Prostate gland (tissue), 2 donors: ENCODE measurements at regions not wholly inside any gene's neighbourhood (a gene's known extent, or its start where the extent isn't known, plus 50 kb on each side); places are given as distances from the start of the nearest gene placed in this dataset.

Source experiments
- DNase-seq: peaks from one replicate; pipeline ENCODE4 v3.0.0-alpha.2; 2019; ENCODE audit warnings: low spot score
- H3K27ac ChIP-seq, 2 donors: fragments of 200-600 bp; sonication (generic); 2 replicates each; pipeline ENCODE4 v1.5.1; 2017 to 2019
- H3K27me3 ChIP-seq: fragments of 200-600 bp; sonication (generic); replicated peaks from 2 replicates; pipeline ENCODE4 v1.5.1; 2019; ENCODE audit not compliant: insufficient read depth
- H3K36me3 ChIP-seq, 2 donors: fragments of 200-600 bp; sonication (generic); 1 replicate in 1 of 2; 2 replicates in 1 of 2; pipeline versions ENCODE4 v1.5.1 to v1.8.1; 2017 to 2019
- H3K4me1 ChIP-seq: fragments of 200-600 bp; sonication (generic); replicated peaks from 2 replicates; pipeline ENCODE4 v1.5.1; 2019
- H3K4me3 ChIP-seq, 2 donors: fragments of 200-600 bp; sonication (generic); 2 replicates each; pipeline ENCODE4 v1.5.1; 2017 to 2019
- H3K9me3 ChIP-seq: fragments of 200-600 bp; sonication (generic); 2 replicates; pipeline ENCODE4 v1.5.1; 2017
- CTCF ChIP-seq, 4 experiments: fragments of 200-600 bp in 2 of 4; fragments of 450-650 bp in 2 of 4; sonication (generic) in 2 of 4; IDR thresholded peaks; 1 replicate in 3 of 4; 2 replicates in 1 of 4; pipeline ENCODE4 v1.5.1; 2016 to 2019; ENCODE audit warnings: antibody characterized with exemption in 4 of 4, mild to moderate bottlenecking in 2 of 4, moderate library complexity in 2 of 4
- POLR2A ChIP-seq: fragments of 450-650 bp; IDR thresholded peaks from one replicate; pipeline ENCODE4 v1.6.1; 2016; ENCODE audit warnings: antibody characterized with exemption, mild to moderate bottlenecking
- POLR2AphosphoS5 ChIP-seq: sonication (generic); formaldehyde crosslinking; IDR thresholded peaks from one replicate; pipeline ENCODE4 v1.6.1; 2017; ENCODE audit warnings: antibody characterized with exemption
- WGBS: methylation state at CpG from one replicate; pipeline ENCODE4 v1.1.5; 2018; 5-methylcytosine and 5-hydroxymethylcytosine counted together
- intact Hi-C: fragments of 100-400 bp; cut with DNase I; formaldehyde crosslinking; loops from one replicate; pipeline ENCODE4 v1.14.2; 2022

DNA sequence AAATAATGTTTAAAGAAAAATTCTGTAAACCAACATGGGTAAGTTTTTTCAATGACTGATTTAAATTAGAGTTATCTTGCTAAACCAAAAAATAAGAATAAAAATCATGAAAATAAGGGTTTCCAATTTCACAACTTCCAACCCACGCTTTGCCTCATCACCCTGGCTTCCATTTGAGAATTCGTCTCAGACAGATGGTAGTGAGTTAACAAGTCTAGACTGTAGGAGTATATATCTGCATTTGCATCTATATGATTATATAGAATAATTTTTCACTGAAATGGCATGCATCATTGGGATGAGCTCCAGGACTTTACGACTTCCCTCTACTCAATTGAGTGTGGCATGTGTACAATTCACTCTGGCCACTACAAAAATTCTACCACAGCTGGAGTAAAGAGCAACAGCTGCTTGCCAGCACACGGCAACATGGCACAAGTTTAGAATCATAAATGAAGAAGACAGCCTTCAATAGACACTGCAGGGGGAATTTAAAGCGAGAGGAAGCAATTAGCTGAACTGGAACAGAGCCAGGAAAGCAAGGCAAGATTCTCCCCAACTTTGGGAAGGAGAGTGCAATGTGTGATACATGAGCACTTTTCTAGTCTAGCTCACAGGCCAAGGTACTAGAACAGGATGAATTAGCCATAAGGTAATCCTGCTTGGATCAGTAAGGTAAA, 1673.5 kb upstream of the CELF4 start:
- Histone ChIP-seq H3K36me3 (no peaks in the 10 kb centered on the region), H3K27ac (no peak overlapping the region), H3K4me3 (no peak overlapping the region), H3K9me3 (no peaks in the 10 kb centered on the region), H3K27me3 (no peaks in the 10 kb centered on the region), H3K4me1 (no peaks in the 10 kb centered on the region)
- no peak for DNase-seq
- 68% methylated on average over 5 of the region's 5 CpGs for WGBS
- TF ChIP-seq POLR2A (no peak), POLR2AphosphoS5 (no peak), CTCF (IDR thresholded peaks at IDR 0.05) (no peak)
- intact Hi-C loops, result no loop called here

GRCh38 chr18:39235118-39235719, 1669.6 kb upstream of the CELF4 start:
- intact Hi-C loops, result no loop called here

DNA sequence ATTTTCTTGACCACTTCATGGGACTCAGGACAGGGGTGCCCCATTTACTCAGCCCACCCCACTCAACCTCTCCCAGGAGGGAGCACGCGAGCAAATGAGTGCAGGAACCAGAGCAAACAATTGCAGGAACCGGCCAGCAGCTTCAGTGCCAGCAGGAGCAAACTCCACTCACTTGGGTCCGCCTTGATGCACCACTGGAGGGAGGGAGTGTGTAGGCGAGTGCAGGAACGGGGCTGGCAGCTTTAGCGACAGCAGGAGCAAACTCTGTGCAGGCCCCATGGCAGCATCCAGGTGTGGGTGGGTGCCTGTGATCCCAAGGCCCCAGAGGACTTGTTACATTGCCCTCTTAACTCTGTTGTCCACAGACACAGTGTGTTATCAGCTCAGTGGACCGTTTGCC, 1667.3 kb upstream of the CELF4 start:
- Histone ChIP-seq H3K4me3 (no peak overlapping the region), H3K4me1 (no peaks in the 10 kb centered on the region), H3K27me3 (no peaks in the 10 kb centered on the region), H3K9me3 (no peaks in the 10 kb centered on the region), H3K27ac (no peak overlapping the region), H3K36me3 (no peaks in the 10 kb centered on the region)
- DNase-seq, result no peak
- TF ChIP-seq POLR2AphosphoS5, result no peak
- TF ChIP-seq CTCF (IDR thresholded peaks at IDR 0.05), result no peak
- TF ChIP-seq POLR2A, result no peak
- WGBS, result 80% methylated on average over 8 of the region's 8 CpGs
- intact Hi-C loops, result no loop called here

More at GRCh38 chr18:39235118-39235719, 1669.6 kb upstream of the CELF4 start:
- no peaks in the 10 kb centered on the region for H3K36me3 ChIP-seq
- H3K27me3 ChIP-seq, result no peaks in the 10 kb centered on the region
- H3K9me3 ChIP-seq, result no peaks in the 10 kb centered on the region
- H3K4me3 ChIP-seq, result no peak overlapping the region
- no peak for TF ChIP-seq POLR2AphosphoS5
- TF ChIP-seq POLR2A, result no peak
- no peak for TF ChIP-seq CTCF (IDR thresholded peaks at IDR 0.05)
- no peak for DNase-seq
- 98% methylated on average over 16 of the region's 19 CpGs for WGBS
- no peaks in the 10 kb centered on the region for H3K4me1 ChIP-seq
- no peak overlapping the region for H3K27ac ChIP-seq

DNA sequence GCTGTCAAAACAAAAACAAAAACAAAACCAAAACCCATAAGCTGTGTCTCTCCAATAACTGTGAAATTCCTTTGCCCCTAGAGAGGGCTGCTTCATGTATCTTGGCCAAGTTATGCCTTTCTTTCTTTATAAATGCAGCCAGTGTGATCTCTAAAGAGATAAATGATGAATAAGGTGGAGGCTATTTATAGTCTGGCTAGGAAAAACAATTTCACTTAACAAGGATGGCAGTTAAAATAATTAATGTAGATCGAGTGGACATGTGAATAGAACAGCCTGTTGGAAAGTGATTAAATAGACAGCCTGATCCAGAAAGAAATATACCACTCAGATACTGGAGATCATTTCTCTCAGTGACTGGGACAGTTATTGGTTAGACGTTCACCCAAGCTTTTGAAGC, 1666.9 kb upstream of the CELF4 start:
- no peak for TF ChIP-seq CTCF (IDR thresholded peaks at IDR 0.05)
- no peak for TF ChIP-seq POLR2AphosphoS5
- TF ChIP-seq POLR2A, result no peak
- DNase-seq, result no peak
- WGBS, result 14% methylated on average over 2 of the region's 2 CpGs
- intact Hi-C loops, result no loop called here
- H3K36me3 ChIP-seq, result no peaks in the 10 kb centered on the region
- H3K9me3 ChIP-seq, result no peaks in the 10 kb centered on the region
- no peaks in the 10 kb centered on the region for H3K4me1 ChIP-seq
- no peak overlapping the region for H3K4me3 ChIP-seq
- H3K27me3 ChIP-seq, result no peaks in the 10 kb centered on the region
- H3K27ac ChIP-seq, result no peak overlapping the region
